SU-DHL-6 (cell line): ENCODE measurements at regions not wholly inside any gene's neighbourhood (a gene's known extent, or its start where the extent isn't known, plus 50 kb on each side); places are given as distances from the start of the nearest gene placed in this dataset.

Experiments
- H2AFZ ChIP-seq: fragments of 200-600 bp; sonication (generic); 2 replicates; pipeline ENCODE4 v1.6.1; 2014; ENCODE audit warnings: low read depth, mild to moderate bottlenecking, moderate library complexity, mixed read lengths, antibody characterized with exemption, low read length; ENCODE audit not compliant: severe bottlenecking
- H3F3A ChIP-seq: fragments of 200-600 bp; shearing (Covaris generic); 2 replicates; pipeline ENCODE4 v1.6.0; 2016; ENCODE audit warnings: antibody characterized with exemption, mild to moderate bottlenecking; ENCODE audit not compliant: insufficient read depth
- H3K27ac ChIP-seq: fragments of 200-600 bp; sonication (generic); 2 replicates; pipeline ENCODE4 v1.5.1; 2016; ENCODE audit warnings: low read depth, mild to moderate bottlenecking, low read length, moderate library complexity, mixed read lengths
- H3K27me3 ChIP-seq: fragments of 200-600 bp; sonication (generic), shearing (Covaris generic); 2 replicates; pipeline ENCODE4 v1.6.0; 2014; ENCODE audit warnings: mild to moderate bottlenecking, low read length
- H3K36me3 ChIP-seq: fragments of 200-600 bp; sonication (generic); 2 replicates; pipeline ENCODE4 v1.6.1; 2014; ENCODE audit warnings: mild to moderate bottlenecking, low read length, mixed read lengths
- H3K4me2 ChIP-seq: fragments of 300-600, 200-600 bp; shearing (Covaris generic), sonication (generic); 2 replicates; pipeline ENCODE4 v1.6.0; 2014; ENCODE audit warnings: low read length, low read depth, mild to moderate bottlenecking; ENCODE audit not compliant: poor library complexity, severe bottlenecking
- H3K4me3 ChIP-seq: fragments of 200-600 bp; sonication (generic); 2 replicates; pipeline ENCODE4 v1.5.1; 2014; ENCODE audit warnings: antibody characterized with exemption, low read length, mild to moderate bottlenecking, mixed read lengths; ENCODE audit not compliant: insufficient read depth, poor library complexity, severe bottlenecking
- H3K79me2 ChIP-seq: fragments of 200-600 bp; sonication (generic); 2 replicates; pipeline ENCODE4 v1.6.1; 2014; ENCODE audit warnings: mild to moderate bottlenecking, low read length, moderate library complexity; ENCODE audit not compliant: insufficient read depth
- H3K9ac ChIP-seq: fragments of 200-600 bp; sonication (generic); 2 replicates; pipeline ENCODE4 v1.7.0; 2014; ENCODE audit warnings: mild to moderate bottlenecking, low read length
- H3K9me2 ChIP-seq: fragments of 200-600 bp; sonication (generic); replicated peaks from 2 replicates; pipeline ENCODE4 v1.6.1; 2014; ENCODE audit warnings: low read length; ENCODE audit not compliant: insufficient read depth
- H3K9me3 ChIP-seq: fragments of 200-600 bp; sonication (generic); 2 replicates; pipeline ENCODE4 v1.6.1; 2014; ENCODE audit warnings: low read length, mixed read lengths; ENCODE audit not compliant: insufficient read depth
- H4K20me1 ChIP-seq: fragments of 200-600 bp; sonication (generic); 2 replicates; pipeline ENCODE4 v1.6.1; 2014; ENCODE audit warnings: low read depth, mild to moderate bottlenecking, antibody characterized with exemption, low read length, moderate library complexity, mixed read lengths
- EZH2phosphoT487 ChIP-seq: fragments of 200-600 bp; sonication (generic), shearing (Covaris generic); conservative IDR thresholded peaks from 2 replicates; pipeline ENCODE4 v1.6.1; 2018; ENCODE audit warnings: mild to moderate bottlenecking, antibody characterized with exemption, low read length, moderate library complexity, mixed read lengths
- TF ChIP-seq, protein P1 (sequence below): fragments of 200-600 bp; sonication (generic); IDR thresholded peaks from one replicate; pipeline ENCODE4 v1.5.1; 2017; ENCODE audit warnings: antibody characterized with exemption, mild to moderate bottlenecking, low read length, moderate library complexity; ENCODE audit not compliant: insufficient read depth, poor library complexity, severe bottlenecking

DNA sequence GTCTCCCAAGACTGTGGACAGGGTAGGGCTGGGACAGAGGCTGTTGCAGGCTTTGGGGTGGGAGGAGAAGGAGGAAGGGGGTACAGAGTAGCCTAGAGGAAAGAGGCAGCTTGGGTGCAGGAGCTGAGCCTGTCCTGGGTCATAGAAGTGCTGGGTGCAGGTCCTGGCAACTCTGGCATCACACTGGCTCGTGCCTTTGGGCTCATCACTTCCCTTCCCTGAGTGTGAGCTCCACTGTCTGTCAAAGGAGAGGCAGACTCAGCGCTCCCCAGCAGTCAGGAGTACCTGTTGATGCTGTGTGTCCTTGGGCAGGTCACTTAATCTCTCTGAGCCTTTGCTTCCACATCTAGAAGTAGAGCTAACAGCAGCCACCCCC, 157.1 kb downstream of the PTPRU start:
- no peaks in the 10 kb centered on the region for H3F3A ChIP-seq
- no peaks in the 10 kb centered on the region for H3K9me3 ChIP-seq
- no peaks in the 10 kb centered on the region for H3K36me3 ChIP-seq
- TF ChIP-seq, protein P1, sequence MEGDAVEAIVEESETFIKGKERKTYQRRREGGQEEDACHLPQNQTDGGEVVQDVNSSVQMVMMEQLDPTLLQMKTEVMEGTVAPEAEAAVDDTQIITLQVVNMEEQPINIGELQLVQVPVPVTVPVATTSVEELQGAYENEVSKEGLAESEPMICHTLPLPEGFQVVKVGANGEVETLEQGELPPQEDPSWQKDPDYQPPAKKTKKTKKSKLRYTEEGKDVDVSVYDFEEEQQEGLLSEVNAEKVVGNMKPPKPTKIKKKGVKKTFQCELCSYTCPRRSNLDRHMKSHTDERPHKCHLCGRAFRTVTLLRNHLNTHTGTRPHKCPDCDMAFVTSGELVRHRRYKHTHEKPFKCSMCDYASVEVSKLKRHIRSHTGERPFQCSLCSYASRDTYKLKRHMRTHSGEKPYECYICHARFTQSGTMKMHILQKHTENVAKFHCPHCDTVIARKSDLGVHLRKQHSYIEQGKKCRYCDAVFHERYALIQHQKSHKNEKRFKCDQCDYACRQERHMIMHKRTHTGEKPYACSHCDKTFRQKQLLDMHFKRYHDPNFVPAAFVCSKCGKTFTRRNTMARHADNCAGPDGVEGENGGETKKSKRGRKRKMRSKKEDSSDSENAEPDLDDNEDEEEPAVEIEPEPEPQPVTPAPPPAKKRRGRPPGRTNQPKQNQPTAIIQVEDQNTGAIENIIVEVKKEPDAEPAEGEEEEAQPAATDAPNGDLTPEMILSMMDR = no peak
- no peak overlapping the region for H3K9ac ChIP-seq
- H3K9me2 ChIP-seq = no peaks in the 10 kb centered on the region
- H3K79me2 ChIP-seq = no peaks in the 10 kb centered on the region
- no peak overlapping the region for H3K4me3 ChIP-seq
- H3K4me2 ChIP-seq = no peak overlapping the region
- no peaks in the 10 kb centered on the region for H4K20me1 ChIP-seq
- no peak overlapping the region for H2AFZ ChIP-seq
- H3K27ac ChIP-seq = no peak overlapping the region
- no peaks in the 10 kb centered on the region for H3K27me3 ChIP-seq

DNA sequence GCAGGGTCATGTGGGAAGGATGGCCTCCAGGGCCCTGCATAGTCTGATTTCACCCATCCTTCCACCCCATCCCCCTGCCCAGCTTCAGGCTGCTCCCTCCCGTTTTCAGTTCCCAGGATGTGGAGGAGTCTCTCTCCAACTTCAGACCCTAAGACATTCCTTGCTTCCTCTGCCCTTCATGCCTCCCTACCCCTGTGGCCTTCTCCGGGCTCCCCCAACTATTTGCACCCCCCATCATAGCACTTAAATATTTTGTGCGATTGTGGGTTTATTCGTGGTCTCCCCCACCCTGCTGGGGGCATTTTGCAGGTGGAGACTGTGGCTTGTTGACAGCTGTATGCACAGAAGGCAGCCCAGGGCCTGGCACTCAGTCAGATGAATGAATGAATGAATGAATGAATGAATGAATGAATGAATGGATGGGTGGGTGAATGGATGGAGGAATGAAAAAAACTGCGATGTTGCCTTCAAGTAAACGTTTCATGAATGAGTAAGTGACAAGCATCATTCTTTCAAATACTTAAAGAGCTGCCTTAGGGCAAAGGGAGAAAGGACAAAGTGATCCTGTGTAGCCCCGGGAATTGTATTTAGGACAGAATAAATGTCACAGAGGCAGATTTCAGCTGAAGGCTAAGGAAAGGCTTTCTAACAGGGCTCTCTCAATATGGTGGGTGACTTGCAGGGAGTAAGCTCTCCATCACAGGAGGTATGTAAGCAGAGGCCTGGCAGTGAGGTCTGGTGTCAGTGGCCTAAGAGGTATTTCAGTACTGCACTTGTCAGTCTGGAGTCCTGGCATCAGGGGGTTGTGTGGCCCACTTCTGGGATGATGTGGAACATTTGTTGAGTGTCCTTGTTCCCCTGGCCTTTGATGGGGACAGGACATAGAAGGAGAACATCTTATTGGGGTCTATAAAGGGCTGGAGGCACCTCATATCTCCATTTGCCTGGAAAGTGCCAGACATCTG, 156.4 kb downstream of the PTPRU start:
- H3K79me2 ChIP-seq = no peaks in the 10 kb centered on the region
- no peak for TF ChIP-seq EZH2phosphoT487
- TF ChIP-seq, protein P1 = no peak
- H3F3A ChIP-seq = no peaks in the 10 kb centered on the region

DNA sequence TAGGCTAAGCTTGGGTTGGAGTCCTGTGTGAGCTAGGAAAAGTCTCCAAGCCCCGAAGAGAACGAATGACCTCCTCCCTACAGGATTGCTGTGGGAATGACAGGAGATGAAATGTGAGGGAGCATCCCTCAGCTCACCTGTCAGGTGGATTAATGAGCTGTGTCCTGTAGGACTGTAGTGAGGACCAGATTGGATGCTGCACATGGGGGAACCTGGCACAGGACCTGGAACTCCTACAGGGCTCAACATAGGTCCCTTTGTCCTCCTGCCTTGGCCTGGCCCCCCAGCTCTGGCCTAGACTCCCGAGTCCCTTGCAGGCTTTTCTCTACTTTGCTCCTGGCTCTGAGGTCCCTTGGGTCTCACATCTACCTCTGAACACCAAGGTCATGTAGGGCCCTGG, 155.7 kb downstream of the PTPRU start:
- Histone ChIP-seq H3K9me2 (no peaks in the 10 kb centered on the region), H3K27me3 (no peaks in the 10 kb centered on the region), H3F3A (no peaks in the 10 kb centered on the region), H3K9me3 (no peaks in the 10 kb centered on the region), H3K9ac (no peak overlapping the region), H3K4me3 (no peak overlapping the region), H3K4me2 (no peak overlapping the region), H3K36me3 (no peaks in the 10 kb centered on the region), H3K27ac (no peak overlapping the region), H4K20me1 (no peaks in the 10 kb centered on the region), H2AFZ (no peak overlapping the region), H3K79me2 (no peaks in the 10 kb centered on the region)
- TF ChIP-seq EZH2phosphoT487 = no peak
- TF ChIP-seq, protein P1 = no peak

More for the DNA sequence above, 156.4 kb downstream of the PTPRU start:
- H3K27ac ChIP-seq = no peak overlapping the region
- no peaks in the 10 kb centered on the region for H3K9me2 ChIP-seq
- H3K4me2 ChIP-seq = no peak overlapping the region
- H3K9me3 ChIP-seq = no peaks in the 10 kb centered on the region
- H4K20me1 ChIP-seq = no peaks in the 10 kb centered on the region
- no peaks in the 10 kb centered on the region for H3K27me3 ChIP-seq
- no peak overlapping the region for H3K9ac ChIP-seq
- H3K36me3 ChIP-seq = no peaks in the 10 kb centered on the region
- no peak overlapping the region for H3K4me3 ChIP-seq
- no peak overlapping the region for H2AFZ ChIP-seq
